COR-L47 (cell line): ENCODE measurements at regions not wholly inside any gene's neighbourhood (a gene's known extent, or its start where the extent isn't known, plus 50 kb on each side); places are given as distances from the start of the nearest gene placed in this dataset.
"Not testable (repeated sequence)": the region's sequence is repeated elsewhere in the genome, so short reads cannot be mapped to it uniquely, and the experiment has no call there.

Experiments
- DNase-seq: peaks from one replicate; lab custom pipeline; 2025; lab: John Stamatoyannopoulos, UW

- no peak for DNase-seq
Observed at GRCh38 chr2:44051593-44052347, 56.0 kb upstream of the LRPPRC start.

- no peak for DNase-seq
Observed at GRCh38 chr2:44052584-44052983, 56.8 kb upstream of the LRPPRC start.

GRCh38 chr2:44053052-44053451, 57.3 kb upstream of the LRPPRC start:
- no peak for DNase-seq

DNA sequence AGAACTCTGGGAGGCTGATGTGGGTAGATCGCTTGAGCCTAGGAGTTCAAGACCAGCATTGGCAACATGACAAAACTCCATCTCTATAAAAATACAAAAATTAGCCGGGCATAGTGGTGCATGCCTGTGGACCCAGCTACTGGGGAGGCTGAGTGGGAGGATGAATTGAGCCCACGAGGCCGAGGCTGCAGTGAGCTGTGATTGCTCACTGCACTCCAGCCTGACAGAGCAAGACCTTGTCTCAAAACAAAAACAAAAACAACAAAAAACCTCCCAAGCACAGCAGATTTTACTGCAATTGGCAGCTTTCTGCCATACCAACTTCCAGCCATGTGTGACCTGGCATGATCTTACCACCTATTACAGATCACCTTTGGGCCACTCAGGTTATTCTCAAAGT, 57.7 kb upstream of the LRPPRC start:
- DNase-seq = no peak

- no peak for DNase-seq
Observed at GRCh38 chr2:44055229-44055628, 59.4 kb upstream of the LRPPRC start.

DNA sequence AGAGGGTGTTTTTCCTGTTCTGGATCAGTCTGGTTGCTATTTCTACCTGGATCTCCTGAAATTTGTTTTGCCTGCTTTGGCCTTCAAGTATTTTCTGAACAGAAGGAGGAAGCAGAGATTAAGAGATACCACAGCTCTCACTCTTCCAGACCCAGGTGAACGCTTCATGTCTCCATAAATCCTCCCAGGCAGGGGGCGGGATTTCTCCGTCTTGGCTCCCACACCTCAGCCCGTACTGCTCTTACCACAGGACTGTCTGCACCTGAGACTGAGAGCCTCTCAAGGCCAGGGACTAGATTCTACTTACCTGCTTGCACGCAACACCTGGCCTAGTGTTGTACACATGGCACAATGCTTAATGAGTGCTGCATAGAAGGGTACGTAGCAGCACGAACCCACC, 59.9 kb upstream of the LRPPRC start:
- no peak for DNase-seq

GRCh38 chr2:44056947-44057346, 61.2 kb upstream of the LRPPRC start:
- DNase-seq = no peak

DNA sequence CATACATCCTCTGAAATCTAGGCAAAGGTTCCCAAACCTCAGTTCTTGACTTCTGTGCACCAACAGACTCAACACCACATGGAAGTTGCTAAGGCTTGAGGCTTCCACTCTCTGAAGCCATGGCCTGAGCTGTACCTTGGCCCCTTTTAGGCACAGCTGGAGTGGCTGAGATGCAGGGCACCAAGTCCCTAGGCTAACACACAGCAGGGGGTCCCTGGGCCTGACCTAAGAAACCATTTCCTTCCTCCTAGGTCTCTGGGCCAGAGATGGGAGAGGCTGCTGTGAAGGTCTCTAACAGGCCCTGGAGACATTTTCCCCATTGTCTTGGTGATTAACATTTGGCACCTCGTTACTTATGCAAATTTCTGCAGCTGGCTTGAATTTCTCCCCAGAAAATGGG, 64.5 kb upstream of the LRPPRC start:
- not testable (repeated sequence) for DNase-seq

GRCh38 chr2:44060990-44061389, 65.2 kb upstream of the LRPPRC start:
- no peak for DNase-seq

- DNase-seq = no peak
Observed at GRCh38 chr2:44061469-44061868, 65.7 kb upstream of the LRPPRC start.

GRCh38 chr2:44061876-44062275, 66.1 kb upstream of the LRPPRC start:
- no peak for DNase-seq

DNA sequence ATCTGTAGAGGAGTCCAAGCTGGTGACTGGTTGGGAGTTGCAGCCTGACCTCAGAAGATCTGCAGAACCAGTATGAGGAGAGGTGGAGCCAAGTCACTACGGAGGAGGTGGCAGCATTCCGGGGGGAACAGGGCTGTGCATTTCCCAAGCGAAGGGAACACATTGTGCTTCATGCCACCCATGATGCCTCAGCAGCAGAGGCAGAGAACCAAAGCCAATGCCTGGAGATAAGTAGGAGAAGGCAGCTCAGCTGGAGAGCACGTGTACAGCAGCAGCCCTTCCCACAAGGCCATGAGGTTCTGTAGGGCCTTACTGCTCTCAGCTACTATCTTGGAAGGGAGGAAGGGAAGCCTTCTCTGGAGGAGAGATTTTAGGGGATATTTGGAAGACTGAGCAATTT, 67.2 kb upstream of the LRPPRC start:
- no peak for DNase-seq

DNA sequence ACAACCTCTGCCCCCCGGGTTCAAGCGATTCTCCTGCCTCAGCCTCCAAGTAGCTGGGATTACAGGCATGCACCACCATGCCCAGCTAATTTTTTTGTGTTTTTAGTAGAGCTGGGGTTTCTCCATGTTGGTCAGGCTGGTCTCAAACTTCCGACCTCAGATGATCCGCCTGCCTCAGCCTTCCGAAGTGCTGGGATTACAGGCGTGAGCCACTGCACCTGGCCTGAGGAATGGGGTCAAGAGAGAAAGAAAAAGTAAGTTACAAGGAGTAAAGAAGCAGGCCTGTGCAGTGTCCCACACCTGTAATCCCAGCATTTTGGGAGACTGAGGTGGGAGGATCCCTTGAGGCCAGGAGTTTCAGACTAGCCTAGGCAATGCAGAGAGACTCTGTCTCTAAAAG, 68.5 kb upstream of the LRPPRC start:
- not testable (repeated sequence) for DNase-seq

GRCh38 chr2:44067012-44067790, 71.4 kb upstream of the LRPPRC start:
- not testable (repeated sequence) for DNase-seq

DNA sequence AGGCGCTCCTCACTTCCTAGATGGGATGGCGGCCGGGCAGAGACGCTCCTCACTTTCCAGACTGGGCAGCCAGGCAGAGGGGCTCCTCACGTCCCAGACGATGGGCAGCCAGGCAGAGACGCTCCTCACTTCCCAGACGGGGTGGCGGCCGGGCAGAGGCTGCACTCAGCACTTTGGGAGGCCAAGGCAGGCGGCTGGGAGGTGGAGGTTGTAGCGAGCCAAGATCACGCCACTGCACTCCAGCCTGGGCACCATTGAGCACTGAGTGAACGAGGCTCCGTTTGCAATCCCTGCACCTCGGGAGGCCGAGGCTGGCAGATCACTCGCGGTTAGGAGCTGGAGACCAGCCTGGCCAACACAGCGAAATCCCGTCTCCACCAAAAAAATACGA, 72.0 kb upstream of the LRPPRC start:
- DNase-seq = not testable (repeated sequence)

DNA sequence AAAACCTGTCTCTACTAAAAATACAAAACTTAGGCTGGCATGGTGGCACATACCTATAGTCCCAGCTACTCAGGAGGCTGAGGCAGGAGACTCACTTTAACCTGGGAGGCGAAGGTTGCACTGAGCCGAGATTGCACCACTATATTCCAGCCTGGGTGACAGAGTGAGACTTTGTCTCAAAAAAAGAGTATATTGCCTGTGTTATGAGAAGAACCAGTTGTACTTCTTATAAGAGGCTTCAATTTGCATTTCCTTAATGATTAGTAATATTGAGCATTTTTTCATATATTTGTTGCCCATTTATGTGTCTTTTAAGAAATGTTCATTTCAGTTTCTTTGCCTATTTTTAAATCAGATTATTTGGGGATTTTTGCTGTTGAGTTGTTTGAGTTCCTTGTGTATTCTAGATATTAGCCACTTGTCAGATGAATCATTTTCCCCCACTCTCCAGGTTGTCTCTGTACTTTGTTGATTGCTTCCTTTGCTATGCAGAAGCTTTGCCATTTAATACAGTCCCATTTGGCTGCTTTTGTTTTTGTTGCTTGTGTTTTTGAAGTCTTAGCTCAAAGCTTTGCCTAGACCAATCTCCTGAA, 75.8 kb upstream of the LRPPRC start:
- no peak for DNase-seq

GRCh38 chr2:44073667-44074066, 77.9 kb upstream of the LRPPRC start:
- not testable (repeated sequence) for DNase-seq

DNA sequence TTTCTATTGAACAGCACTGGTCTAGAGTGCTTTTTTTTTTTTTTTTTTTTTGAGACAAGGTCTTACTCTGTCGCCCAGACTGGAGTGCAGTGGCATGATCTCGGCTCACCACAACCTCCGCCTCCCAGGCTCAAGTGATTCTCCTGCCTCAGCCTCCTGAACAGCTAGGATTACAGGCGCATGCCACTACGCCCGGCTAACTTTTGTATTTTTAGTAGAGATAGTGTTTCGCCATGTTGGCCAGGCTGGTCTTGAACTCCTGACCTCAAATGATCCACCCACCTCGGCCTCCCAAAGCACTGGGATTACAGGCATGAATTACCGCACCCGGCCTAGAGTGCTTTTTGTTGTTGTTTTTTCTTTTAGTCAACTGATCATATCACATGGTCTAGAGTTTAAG, 79.0 kb upstream of the LRPPRC start:
- not testable (repeated sequence) for DNase-seq

- peak; percentile 9 for DNase-seq
Observed at GRCh38 chr2:44075541-44075940, 79.8 kb upstream of the LRPPRC start.

- no peak for DNase-seq
Observed at GRCh38 chr2:44077942-44078511, 82.2 kb upstream of the LRPPRC start.

- no peak for DNase-seq
Observed at GRCh38 chr2:44079686-44080085, 83.9 kb upstream of the LRPPRC start.

DNA sequence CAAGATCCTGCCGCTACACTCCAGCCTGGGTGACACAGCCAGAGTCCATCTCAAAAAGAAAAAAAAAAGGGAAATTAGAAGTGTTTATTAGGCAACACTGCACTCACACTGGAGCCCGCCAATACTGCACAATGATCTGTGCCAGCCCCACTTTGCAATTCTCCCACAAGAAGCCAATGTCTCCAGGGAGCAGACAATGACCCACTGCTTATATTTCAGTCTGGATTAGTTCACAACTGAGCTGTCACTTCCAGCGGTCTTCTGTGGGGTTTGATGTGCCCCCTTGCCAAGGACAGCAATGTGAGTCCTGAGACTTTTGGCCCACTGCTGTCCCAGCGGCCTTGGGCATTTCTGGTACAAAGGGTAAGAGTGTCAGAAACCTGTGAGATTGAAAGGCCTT, 85.6 kb upstream of the PPM1B start:
- no peak for DNase-seq

- no peak for DNase-seq
Observed at GRCh38 chr2:44084850-44085249, 83.8 kb upstream of the PPM1B start.
